ENCODE measurements at regions not wholly inside any gene's neighbourhood (a gene's known extent, or its start where the extent isn't known, plus 50 kb on each side); places are given as distances from the start of the nearest gene placed in this dataset.

- Histone ChIP-seq H3K9me2 (no peaks in the 10 kb centered on the region), H3K9ac (peak overlapping the region; percentile 1; the same call in 1 of the 2 replicates), H3K9me3 (no peaks in the 10 kb centered on the region), H3K36me3 (replicated peaks in 1 of 2; ENCODE audit: control insufficient read depth in 1 of 2, insufficient read depth in 2 of 2, low read length in 1 of 2) (no peaks in the 10 kb centered on the region), H2AFZ (ENCODE audit: low read depth) (peak overlapping the region; percentile 52; the same call in 1 of the 2 replicates), H3K4me3 (ENCODE audit: low read depth in 2 of 2, low read length in 1 of 2) (no peak overlapping the region), H3K4me1 (ENCODE audit: control insufficient read depth in 1 of 2, insufficient read depth in 2 of 2, low read depth in 1 of 2, low read length in 1 of 2) (peaks cover 0 to 13% of the 10 kb centered on the region in 2 experiments; a peak in 1 of 4 replicates), H3K27me3 (ENCODE audit: insufficient read depth) (no peaks in the 10 kb centered on the region), H3F3A (replicated peaks; ENCODE audit: insufficient read depth) (peaks cover 17% of the 10 kb centered on the region), H4K20me1 (ENCODE audit: insufficient read depth) (no peaks in the 10 kb centered on the region), H3K27ac (ENCODE audit: low read depth in 2 of 2, low read length in 1 of 2) (peak overlapping the region in 1 of 2 experiments; percentile 71; a peak in 2 of 4 replicates), H3K4me2 (peak overlapping the region; percentile 16; the same call in 1 of the 2 replicates), H3K79me2 (ENCODE audit: insufficient read depth) (no peaks in the 10 kb centered on the region)
- ChIA-PET POLR2A (no interaction called here), CTCF (no interaction called here)
- WGBS (ENCODE audit: low lambda C conversion rate), result 56% methylated on average over 2 of the region's 2 CpGs
- TF ChIP-seq POLR2AphosphoS5 (IDR thresholded peaks at IDR 0.05; ENCODE audit: low read depth, low read length), result no peak
- TF ChIP-seq TCF12 (IDR thresholded peaks at IDR 0.05), result peak; percentile 42; the same call in 1 of the 2 replicates
- 0 out of 2 replicates have a peak, but pooled peaks have one; percentile 6 for TF ChIP-seq MAX (IDR thresholded peaks at IDR 0.05; ENCODE audit: low read depth)
- TF ChIP-seq PBX3 (IDR thresholded peaks at IDR 0.05), result peak; percentile 18; the same call in 1 of the 2 replicates
- no peak for DNase-seq
Measured at GRCh38 chr5:16992006-16992405, 55.9 kb upstream of the MYO10 start.

GRCh38 chr5:16992444-16992843, 56.4 kb upstream of the MYO10 start:
- DNase-seq, result no peak
- Histone ChIP-seq H3K4me2 (peak overlapping the region; percentile 16; the same call in 1 of the 2 replicates), H3K27ac (ENCODE audit: low read depth in 2 of 2, low read length in 1 of 2) (peak overlapping the region in 1 of 2 experiments; percentile 71; a peak in 2 of 4 replicates), H3K9me2 (no peaks in the 10 kb centered on the region), H3K9me3 (no peaks in the 10 kb centered on the region), H3F3A (replicated peaks; ENCODE audit: insufficient read depth) (peaks cover 17% of the 10 kb centered on the region), H2AFZ (ENCODE audit: low read depth) (peak overlapping the region; percentile 52; the same call in 1 of the 2 replicates), H3K4me3 (ENCODE audit: low read depth in 2 of 2, low read length in 1 of 2) (no peak overlapping the region), H3K9ac (peak overlapping the region; percentile 1; the same call in 1 of the 2 replicates), H3K27me3 (ENCODE audit: insufficient read depth) (no peaks in the 10 kb centered on the region), H3K36me3 (replicated peaks in 1 of 2; ENCODE audit: control insufficient read depth in 1 of 2, insufficient read depth in 2 of 2, low read length in 1 of 2) (no peaks in the 10 kb centered on the region), H3K79me2 (ENCODE audit: insufficient read depth) (no peaks in the 10 kb centered on the region), H4K20me1 (ENCODE audit: insufficient read depth) (no peaks in the 10 kb centered on the region), H3K4me1 (ENCODE audit: control insufficient read depth in 1 of 2, insufficient read depth in 2 of 2, low read depth in 1 of 2, low read length in 1 of 2) (peaks cover 0 to 13% of the 10 kb centered on the region in 2 experiments; a peak in 1 of 4 replicates)
- TF ChIP-seq GABPA (IDR thresholded peaks at IDR 0.05; ENCODE audit: low read depth) (no peak), JUND (IDR thresholded peaks at IDR 0.05) (no peak), TAF1 (IDR thresholded peaks at IDR 0.05; ENCODE audit: borderline replicate concordance, low read depth, low read length) (no peak), TEAD4 (IDR thresholded peaks at IDR 0.05; ENCODE audit: borderline replicate concordance, insufficient read depth) (no peak), CHD2 (IDR thresholded peaks at IDR 0.05; ENCODE audit: low read length, partially characterized antibody) (no peak), FOXJ3 (CRISPR knock-in tag; IDR thresholded peaks at IDR 0.05) (no peak), MXI1 (IDR thresholded peaks at IDR 0.05; ENCODE audit: low read depth, low read length) (no peak), SIN3A (IDR thresholded peaks at IDR 0.05; ENCODE audit: borderline replicate concordance, low read depth, low read length) (no peak), GATA2 (CRISPR knock-in tag; IDR thresholded peaks at IDR 0.05) (no peak), USF1 (IDR thresholded peaks at IDR 0.05; ENCODE audit: borderline replicate concordance, low read depth) (no peak), EZH2phosphoT487 (IDR thresholded peaks at IDR 0.05; ENCODE audit: borderline replicate concordance, low read depth) (no peak), RFX5 (IDR thresholded peaks at IDR 0.05; ENCODE audit: low read length) (no peak), RAD21 (IDR thresholded peaks at IDR 0.05; ENCODE audit: low read length) (no peak), TCF12 (IDR thresholded peaks at IDR 0.05) (no peak), RCOR1 (IDR thresholded peaks at IDR 0.05; ENCODE audit: low read length) (no peak), EP300 (IDR thresholded peaks at IDR 0.05; ENCODE audit: borderline replicate concordance in 1 of 2, low read depth in 1 of 2, low read length in 1 of 2) (no peak), REST (IDR thresholded peaks at IDR 0.05; ENCODE audit: low read depth, low read length) (no peak)
- CTCF ChIA-PET, result interaction anchor here (2.1 kb wide), 1 partner anchor 140 kb away, joined by 5 read pairs; no protein-coding TSS in a partner anchor
- POLR2A ChIA-PET, result no interaction called here
- 62% methylated on average over 5 of the region's 5 CpGs for WGBS (ENCODE audit: low lambda C conversion rate)

All from SK-N-SH (cell line).